H9 (cell line): ENCODE measurements at regions not wholly inside any gene's neighbourhood (a gene's known extent, or its start where the extent isn't known, plus 50 kb on each side); places are given as distances from the start of the nearest gene placed in this dataset.

Experiments
- DNase-seq: peaks from one replicate; pipeline ENCODE4 v3.0.0-alpha.2; 2017
- H2AFZ ChIP-seq: one replicate; pipeline ENCODE4 v1.6.1; 2013; ENCODE audit warnings: mild to moderate bottlenecking, low read length, control low read depth, moderate library complexity
- H2AK5ac ChIP-seq: 2 replicates; pipeline ENCODE4 v1.6.1; 2013; ENCODE audit warnings: low read length, control low read depth, mixed read lengths; ENCODE audit not compliant: insufficient read length
- H2BK120ac ChIP-seq: one replicate; pipeline ENCODE4 v1.6.1; 2013; ENCODE audit warnings: low read depth, mild to moderate bottlenecking, low read length, control low read depth, inconsistent platforms; ENCODE audit not compliant: poor library complexity, severe bottlenecking
- H2BK12ac ChIP-seq: 2 replicates; pipeline ENCODE4 v1.6.1; 2013; ENCODE audit warnings: low read length, control low read depth, mixed read lengths, low read depth; ENCODE audit not compliant: insufficient read length
- H2BK15ac ChIP-seq: 2 replicates; pipeline ENCODE4 v1.6.1; 2013; ENCODE audit warnings: low read depth, low read length, control low read depth
- H2BK20ac ChIP-seq: one replicate; pipeline ENCODE4 v1.6.1; 2013; ENCODE audit warnings: low read depth, mild to moderate bottlenecking, low read length, control low read depth, inconsistent platforms; ENCODE audit not compliant: poor library complexity, severe bottlenecking
- H2BK5ac ChIP-seq: 2 replicates; pipeline ENCODE4 v1.6.1; 2013; ENCODE audit warnings: low read length, control low read depth, mixed read lengths; ENCODE audit not compliant: insufficient read length
- H3K14ac ChIP-seq: 2 replicates; pipeline ENCODE4 v1.6.1; 2013; ENCODE audit warnings: low read length, control low read depth; ENCODE audit not compliant: insufficient read depth
- H3K18ac ChIP-seq: 2 replicates; pipeline ENCODE4 v1.6.1; 2013; ENCODE audit warnings: low read depth, mild to moderate bottlenecking, mixed read lengths, low read length, control low read depth; ENCODE audit not compliant: insufficient read length
- H3K23ac ChIP-seq: 2 replicates; pipeline ENCODE4 v1.6.1; 2013; ENCODE audit warnings: low read length, control low read depth, mixed read lengths, low read depth; ENCODE audit not compliant: insufficient read length
- H3K23me2 ChIP-seq: 2 replicates; pipeline ENCODE4 v1.6.1; 2013; ENCODE audit warnings: low read depth, mild to moderate bottlenecking, mixed read lengths, low read length, control low read depth; ENCODE audit not compliant: insufficient read length, poor library complexity, severe bottlenecking
- H3K27ac ChIP-seq: 2 replicates; pipeline ENCODE4 v1.5.1; 2013; ENCODE audit warnings: low read length, control low read depth, mixed read lengths, low read depth; ENCODE audit not compliant: insufficient read length
- H3K27me3 ChIP-seq: 2 replicates; pipeline ENCODE4 v1.6.1; 2013; ENCODE audit warnings: low read length, control low read depth, inconsistent platforms; ENCODE audit not compliant: insufficient read depth
- H3K4ac ChIP-seq: 2 replicates; pipeline ENCODE4 v1.6.1; 2013; ENCODE audit warnings: low read depth, mild to moderate bottlenecking, control low read depth, inconsistent platforms, low read length, moderate library complexity
- H3K4me1 ChIP-seq: 2 replicates; pipeline ENCODE4 v1.6.1; 2013; ENCODE audit warnings: low read length, control low read depth, inconsistent platforms; ENCODE audit not compliant: insufficient read depth
- H3K4me2 ChIP-seq: 2 replicates; pipeline ENCODE4 v1.6.1; 2013; ENCODE audit warnings: low read length, control low read depth, mixed read lengths; ENCODE audit not compliant: insufficient read length, insufficient read depth
- H3K56ac ChIP-seq: 2 replicates; pipeline ENCODE4 v1.6.1; 2013; ENCODE audit warnings: low read depth, mild to moderate bottlenecking, mixed read lengths, low read length, control low read depth; ENCODE audit not compliant: insufficient read length
- H3K79me1 ChIP-seq: 2 replicates; pipeline ENCODE4 v1.6.1; 2013; ENCODE audit warnings: low read depth, mild to moderate bottlenecking, moderate library complexity, low read length, control low read depth, inconsistent platforms; ENCODE audit not compliant: insufficient read depth, poor library complexity, severe bottlenecking
- H3K79me2 ChIP-seq: 2 replicates; pipeline ENCODE4 v1.6.1; 2013; ENCODE audit warnings: low read length, control low read depth, inconsistent platforms; ENCODE audit not compliant: insufficient read depth
- H3K9ac ChIP-seq: 2 replicates; pipeline ENCODE4 v1.6.1; 2013; ENCODE audit warnings: low read length, control low read depth, mixed read lengths; ENCODE audit not compliant: insufficient read length; ENCODE audit errors: extremely low read depth
- H3K9me3 ChIP-seq: one replicate; pipeline ENCODE4 v1.6.1; 2013; ENCODE audit warnings: low read depth, low read length, inconsistent platforms; ENCODE audit not compliant: control insufficient read depth
- H3T11ph ChIP-seq: one replicate; pipeline ENCODE4 v1.6.1; 2013; ENCODE audit warnings: mild to moderate bottlenecking, low read length, control low read depth, inconsistent platforms
- H4K20me1 ChIP-seq: one replicate; pipeline ENCODE4 v1.6.1; 2013; ENCODE audit not compliant: control insufficient read depth, insufficient read length, insufficient read depth
- H4K5ac ChIP-seq: 2 replicates; pipeline ENCODE4 v1.6.1; 2013; ENCODE audit warnings: low read depth, mild to moderate bottlenecking, mixed read lengths, low read length, control low read depth; ENCODE audit not compliant: insufficient read length
- H4K8ac ChIP-seq: replicated peaks from 2 replicates; pipeline ENCODE4 v1.6.1; 2013; ENCODE audit warnings: low read length, control low read depth, mixed read lengths, low read depth; ENCODE audit not compliant: insufficient read length
- H4K91ac ChIP-seq: 2 replicates; pipeline ENCODE4 v1.6.1; 2013; ENCODE audit warnings: low read depth, mild to moderate bottlenecking, moderate library complexity, mixed read lengths, low read length, control low read depth; ENCODE audit not compliant: insufficient read length
- H3K27ac Mint-ChIP-seq, 3 experiments: 2 replicates in 2 of 3; 3 replicates in 1 of 3; pipeline ENCODE4 v1.8.0; 2020 to 2021; ENCODE audit warnings: mixed read lengths in 3 of 3, mild to moderate bottlenecking in 1 of 3, moderate library complexity in 1 of 3
- H3K27me3 Mint-ChIP-seq: 2 replicates; pipeline ENCODE4 v1.8.0; 2021; ENCODE audit warnings: low read depth, mild to moderate bottlenecking, moderate library complexity, mixed read lengths
- H3K36me3 Mint-ChIP-seq, 3 experiments: 2 replicates in 2 of 3; 3 replicates in 1 of 3; pipeline ENCODE4 v1.8.0; 2020 to 2021; ENCODE audit warnings: low read depth in 3 of 3, mixed read lengths in 3 of 3; ENCODE audit not compliant: insufficient read depth in 1 of 3
- H3K4me1 Mint-ChIP-seq, 2 experiments: 2 replicates each; pipeline ENCODE4 v1.8.0; 2020; ENCODE audit warnings: mixed read lengths in 2 of 2
- H3K4me3 Mint-ChIP-seq, 2 experiments: 2 replicates in 1 of 2; 3 replicates in 1 of 2; pipeline ENCODE4 v1.8.0; 2020 to 2021; ENCODE audit warnings: mild to moderate bottlenecking in 2 of 2, mixed read lengths in 2 of 2, moderate library complexity in 1 of 2
- H3K9me3 Mint-ChIP-seq, 2 experiments: 2 replicates in 1 of 2; 3 replicates in 1 of 2; pipeline ENCODE4 v1.8.0; 2020; ENCODE audit warnings: mild to moderate bottlenecking in 2 of 2, mixed read lengths in 2 of 2, moderate library complexity in 1 of 2
- CTCF ChIP-seq: fragments of 200-600 bp; sonication (generic); conservative IDR thresholded peaks from 3 replicates; pipeline ENCODE4 v1.8.0; 2021; ENCODE audit warnings: antibody characterized with exemption, mild to moderate bottlenecking
- whole genome bisulfite sequencing: extraction: QIAGEN DNeasy Blood & Tissue Kit; methylation state at CpG from one replicate; pipeline ENCODE4 v1.1.7; 2013; ENCODE audit warnings: missing lambda C conversion rate, low lambda C conversion rate, mixed read lengths; ENCODE audit not compliant: insufficient read length; ENCODE audit errors: extremely low coverage; 5-methylcytosine and 5-hydroxymethylcytosine counted together

GRCh38 chr11:113574171-113574570, 99.0 kb upstream of the DRD2 start:
- no peak overlapping the region for H3K27ac Mint-ChIP-seq

More at GRCh38 chr11:113574171-113574570, 99.0 kb upstream of the DRD2 start:
- Mint-ChIP-seq H3K4me1 (peaks cover 34 to 50% of the 10 kb centered on the region in 2 experiments), H3K9me3 (no peaks in the 10 kb centered on the region; a peak in 1 of 5 replicates), H3K36me3 (no peaks in the 10 kb centered on the region), H3K4me3 (no peak overlapping the region), H3K27me3 (peaks cover 4% of the 10 kb centered on the region)
- no peak for TF ChIP-seq CTCF
- H2BK20ac ChIP-seq: no peak overlapping the region
- no peak overlapping the region for H3T11ph ChIP-seq
- H2BK15ac ChIP-seq: no peak overlapping the region
- H3K79me2 ChIP-seq: no peaks in the 10 kb centered on the region
- no peaks in the 10 kb centered on the region for H3K27me3 ChIP-seq
- no peak for DNase-seq
- H3K56ac ChIP-seq: no peak overlapping the region
- H4K91ac ChIP-seq: no peak overlapping the region
- no peak overlapping the region for H2BK12ac ChIP-seq
- H4K5ac ChIP-seq: no peak overlapping the region
- 0 out of 2 replicates have a peak, but pooled peaks cover 6% of the 10 kb centered on the region for H3K4me1 ChIP-seq
- H3K18ac ChIP-seq: no peak overlapping the region
- H2BK5ac ChIP-seq: no peak overlapping the region
- no peak overlapping the region for H3K4me2 ChIP-seq
- WGBS: no CpG with 5 or more reads among the region's 4 CpGs
- H4K8ac ChIP-seq: no peak overlapping the region
- H3K23me2 ChIP-seq: no peaks in the 10 kb centered on the region
- H3K9ac ChIP-seq: no peak overlapping the region
- no peak overlapping the region for H2BK120ac ChIP-seq
- no peak overlapping the region for H2AFZ ChIP-seq
- H3K4ac ChIP-seq: no peak overlapping the region
- no peaks in the 10 kb centered on the region for H4K20me1 ChIP-seq
- H2AK5ac ChIP-seq: no peak overlapping the region
- H3K27ac ChIP-seq: no peak overlapping the region
- H3K14ac ChIP-seq: no peak overlapping the region
- no peaks in the 10 kb centered on the region for H3K9me3 ChIP-seq
- H3K23ac ChIP-seq: no peak overlapping the region
- no peaks in the 10 kb centered on the region for H3K79me1 ChIP-seq
